ENCODE measurements at regions not wholly inside any gene's neighbourhood (a gene's known extent, or its start where the extent isn't known, plus 50 kb on each side); places are given as distances from the start of the nearest gene placed in this dataset.

DNA sequence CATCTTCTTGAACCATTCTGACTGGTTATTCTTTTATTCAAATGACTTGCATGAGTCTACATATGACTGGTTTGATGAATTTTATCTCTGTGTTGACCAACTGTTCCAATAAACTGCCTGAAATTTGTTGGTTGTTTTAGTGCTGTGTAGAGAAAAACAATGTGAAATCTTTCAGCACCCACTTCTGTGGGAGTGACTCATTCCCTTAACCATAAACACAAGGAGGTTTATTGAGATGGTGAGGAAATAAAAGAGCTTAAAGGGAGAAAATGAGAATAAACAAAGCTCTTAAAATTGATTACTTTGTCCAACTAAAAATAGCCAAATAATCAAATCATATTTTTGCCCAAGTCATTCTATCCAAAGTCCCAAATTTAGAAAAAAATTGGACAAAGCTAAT, 341.1 kb downstream of the TGFB2 start:
- no peak for TF ChIP-seq Cebpa-rat (IDR thresholded peaks at IDR 0.05)
- Histone ChIP-seq H3K9me3 (no peaks in the 10 kb centered on the region), H3K4me2 (no peak overlapping the region), H3K4me3 (no peak overlapping the region), H3K27ac (no peak overlapping the region), H3K27me3 (no peaks in the 10 kb centered on the region), H3K9ac (no peak overlapping the region), H3K36me3 (no peaks in the 10 kb centered on the region), H3K4me1 (no peaks in the 10 kb centered on the region), H4K20me1 (no peaks in the 10 kb centered on the region)

DNA sequence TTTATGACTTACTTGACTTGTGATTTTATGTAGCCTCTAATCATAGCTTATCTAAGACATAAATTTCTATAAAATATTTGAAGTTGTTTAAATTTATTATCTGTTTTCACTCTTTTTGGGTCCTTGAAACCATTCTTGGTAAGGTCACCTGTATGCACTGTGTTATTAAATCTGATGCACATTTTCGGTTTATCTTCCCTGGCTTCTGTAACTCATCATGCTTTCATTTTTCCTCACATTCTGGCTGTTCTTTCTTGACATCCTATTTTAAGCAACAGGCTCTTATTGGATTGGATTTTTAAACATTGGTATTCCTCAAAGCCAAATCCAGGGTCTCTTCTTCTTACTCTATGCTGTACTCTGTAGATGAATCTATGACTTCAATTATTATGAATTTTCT, 341.6 kb downstream of the TGFB2 start:
- Histone ChIP-seq H3K36me3 (no peaks in the 10 kb centered on the region), H3K27ac (no peak overlapping the region), H3K9me3 (no peaks in the 10 kb centered on the region), H3K9ac (no peak overlapping the region), H3K4me1 (no peaks in the 10 kb centered on the region), H3K4me2 (no peak overlapping the region), H4K20me1 (no peaks in the 10 kb centered on the region), H3K4me3 (no peak overlapping the region), H3K27me3 (no peaks in the 10 kb centered on the region)
- TF ChIP-seq Cebpa-rat (IDR thresholded peaks at IDR 0.05) = no peak

DNA sequence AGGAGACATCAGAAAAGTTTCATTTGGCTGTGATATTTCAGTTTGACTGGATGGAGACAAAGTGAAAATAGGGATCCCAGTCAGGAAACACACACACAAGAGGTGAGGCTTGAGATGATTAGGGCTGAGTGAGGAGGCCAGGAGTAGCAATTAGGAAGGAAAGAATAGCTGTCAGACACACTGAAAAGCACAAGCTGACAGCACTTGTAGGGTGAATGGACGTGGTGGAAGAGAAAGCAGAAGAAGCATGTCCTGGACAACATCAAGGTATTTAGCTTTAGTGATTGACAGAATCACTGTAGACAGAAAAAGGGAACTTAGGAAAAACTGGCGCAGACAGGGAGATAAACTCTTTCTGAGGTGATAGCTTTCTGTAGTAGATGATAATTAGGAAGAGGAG, 347.7 kb downstream of the TGFB2 start:
- Histone ChIP-seq H3K4me3 (no peak overlapping the region), H3K9ac (no peak overlapping the region), H4K20me1 (no peaks in the 10 kb centered on the region), H3K36me3 (no peaks in the 10 kb centered on the region), H3K9me3 (no peaks in the 10 kb centered on the region), H3K27me3 (no peaks in the 10 kb centered on the region), H3K4me2 (no peak overlapping the region), H3K4me1 (peaks cover 7% of the 10 kb centered on the region; the same call in 1 of the 2 replicates), H3K27ac (no peak overlapping the region)
- TF ChIP-seq Cebpa-rat (IDR thresholded peaks at IDR 0.05) = no peak

DNA sequence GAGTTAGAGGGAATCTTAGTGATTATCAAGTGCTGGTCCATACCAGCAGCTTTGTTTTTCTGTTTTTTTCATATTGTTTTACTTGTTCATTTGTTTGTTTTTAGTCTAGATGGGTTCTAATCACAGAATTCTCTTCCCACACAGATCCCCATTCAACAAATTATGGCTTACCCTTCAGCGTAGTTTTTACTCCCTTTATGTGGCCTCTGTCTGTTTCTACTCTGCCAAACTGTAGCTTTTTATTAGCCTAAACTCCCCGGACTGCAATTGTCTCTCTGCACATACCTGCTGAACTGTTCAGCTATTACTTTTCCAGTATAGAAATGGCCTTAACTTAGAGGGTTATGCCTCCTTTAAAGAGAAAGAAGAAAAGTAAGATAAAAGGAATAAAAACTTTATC, 348.5 kb downstream of the TGFB2 start:
- Histone ChIP-seq H3K27me3 (no peaks in the 10 kb centered on the region), H3K9ac (no peak overlapping the region), H3K4me3 (no peak overlapping the region), H3K4me2 (no peak overlapping the region), H3K27ac (no peak overlapping the region), H4K20me1 (no peaks in the 10 kb centered on the region), H3K4me1 (peaks cover 7% of the 10 kb centered on the region; the same call in 1 of the 2 replicates), H3K36me3 (no peaks in the 10 kb centered on the region), H3K9me3 (no peaks in the 10 kb centered on the region)
- no peak for TF ChIP-seq Cebpa-rat (IDR thresholded peaks at IDR 0.05)

DNA sequence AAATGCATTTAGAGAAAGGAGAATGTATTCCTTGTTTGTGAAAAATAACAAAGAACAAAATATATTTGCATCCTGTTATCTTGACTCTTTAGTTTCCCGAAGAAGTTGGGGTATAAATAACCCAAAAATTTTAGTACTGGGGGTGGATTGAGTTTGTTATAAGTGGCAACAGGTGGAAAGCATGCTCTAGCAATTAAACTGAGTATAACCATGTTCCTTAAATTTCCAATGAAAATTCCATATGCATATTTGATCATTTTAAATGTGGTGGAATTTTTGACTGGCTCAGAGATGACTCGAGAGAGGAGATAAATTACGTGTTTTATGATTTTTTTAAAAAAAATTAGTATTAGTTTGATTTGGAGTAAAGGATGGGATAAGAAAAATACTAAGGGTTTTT, 348.9 kb downstream of the TGFB2 start:
- no peak overlapping the region for H3K4me2 ChIP-seq
- H3K9ac ChIP-seq = no peak overlapping the region
- no peak overlapping the region for H3K27ac ChIP-seq
- no peak for TF ChIP-seq Cebpa-rat (IDR thresholded peaks at IDR 0.05)
- no peaks in the 10 kb centered on the region for H3K9me3 ChIP-seq
- no peaks in the 10 kb centered on the region for H3K27me3 ChIP-seq
- peaks cover 7% of the 10 kb centered on the region; the same call in 1 of the 2 replicates for H3K4me1 ChIP-seq
- H3K4me3 ChIP-seq = no peak overlapping the region
- H3K36me3 ChIP-seq = no peaks in the 10 kb centered on the region
- no peaks in the 10 kb centered on the region for H4K20me1 ChIP-seq

DNA sequence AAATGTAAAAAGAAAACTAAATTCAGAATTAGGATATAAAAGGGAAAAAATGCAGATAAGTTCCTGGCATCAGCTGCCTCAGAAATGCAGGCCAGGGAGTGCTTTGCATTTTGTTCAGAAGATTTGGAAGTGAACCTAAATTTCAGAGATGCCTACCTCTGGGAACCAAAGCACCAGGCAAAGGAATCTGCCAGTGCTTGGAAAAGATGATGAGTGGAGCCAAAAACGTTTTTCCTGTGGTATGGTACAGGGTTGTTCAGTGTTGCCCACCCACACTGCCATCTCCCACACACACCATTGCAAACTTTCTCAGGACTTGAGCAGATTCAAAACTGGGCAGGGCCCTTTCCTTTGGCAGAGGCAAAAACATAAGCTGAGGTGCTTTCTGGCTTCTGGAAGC, 349.5 kb downstream of the TGFB2 start:
- Histone ChIP-seq H3K9me3 (no peaks in the 10 kb centered on the region), H3K4me1 (peaks cover 11% of the 10 kb centered on the region; the same call in 1 of the 2 replicates), H3K4me3 (no peak overlapping the region), H4K20me1 (no peaks in the 10 kb centered on the region), H3K4me2 (no peak overlapping the region), H3K9ac (no peak overlapping the region), H3K27me3 (no peaks in the 10 kb centered on the region), H3K27ac (no peak overlapping the region), H3K36me3 (no peaks in the 10 kb centered on the region)
- no peak for TF ChIP-seq Cebpa-rat (IDR thresholded peaks at IDR 0.05)

DNA sequence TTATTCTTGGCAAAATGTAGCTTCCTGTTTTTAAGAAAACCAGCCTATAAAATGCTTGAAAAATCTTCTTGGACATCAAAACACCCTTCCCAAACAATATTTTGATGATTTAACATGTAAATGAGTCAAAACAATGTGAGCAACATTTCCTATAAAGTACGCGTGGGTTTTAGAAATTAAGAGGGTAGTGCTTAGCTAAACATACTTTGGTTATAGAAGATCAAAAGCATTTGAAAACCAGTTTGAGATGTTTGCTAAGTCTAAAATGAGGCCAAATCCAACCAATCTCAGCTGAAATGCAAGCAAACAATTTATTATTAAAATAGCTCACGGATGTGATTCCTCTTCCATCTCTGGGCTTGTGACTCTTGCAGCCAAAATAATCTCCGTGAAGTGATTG, 350.4 kb downstream of the TGFB2 start:
- no peak for TF ChIP-seq Cebpa-rat (IDR thresholded peaks at IDR 0.05)
- Histone ChIP-seq H3K4me2 (no peak overlapping the region), H3K27ac (no peak overlapping the region)

DNA sequence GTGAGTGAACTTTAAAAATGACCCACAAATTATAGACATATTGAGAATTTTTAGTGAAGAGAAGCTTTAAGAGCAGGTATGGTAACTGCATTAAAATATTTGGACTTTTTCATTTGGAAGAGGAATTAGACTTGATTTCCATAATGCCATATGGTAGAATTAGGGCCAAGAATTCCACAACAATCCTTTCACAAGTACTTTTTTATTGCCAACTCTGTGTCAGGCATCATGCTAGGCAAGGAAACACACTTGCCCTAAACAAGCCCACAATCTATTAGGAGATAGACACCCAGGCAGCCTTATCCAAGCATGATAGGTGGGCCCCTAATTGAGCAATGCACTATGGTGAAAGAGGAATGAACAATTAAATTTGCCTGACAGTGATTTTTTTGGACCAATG, 353.0 kb downstream of the TGFB2 start:
- Histone ChIP-seq H3K4me1 (peaks cover 15% of the 10 kb centered on the region; the same call in 1 of the 2 replicates), H3K4me2 (no peak overlapping the region), H3K9me3 (no peaks in the 10 kb centered on the region), H3K27ac (no peak overlapping the region), H4K20me1 (no peaks in the 10 kb centered on the region), H3K9ac (no peak overlapping the region), H3K4me3 (no peak overlapping the region), H3K36me3 (no peaks in the 10 kb centered on the region), H3K27me3 (no peaks in the 10 kb centered on the region)
- no peak for TF ChIP-seq Cebpa-rat (IDR thresholded peaks at IDR 0.05)

More for the DNA sequence above, 350.4 kb downstream of the TGFB2 start:
- no peak overlapping the region for H3K9ac ChIP-seq
- H3K27me3 ChIP-seq = no peaks in the 10 kb centered on the region
- H3K4me1 ChIP-seq = peaks cover 15% of the 10 kb centered on the region; the same call in 1 of the 2 replicates
- no peaks in the 10 kb centered on the region for H3K36me3 ChIP-seq
- no peaks in the 10 kb centered on the region for H3K9me3 ChIP-seq
- no peak overlapping the region for H3K4me3 ChIP-seq
- H4K20me1 ChIP-seq = no peaks in the 10 kb centered on the region

DNA sequence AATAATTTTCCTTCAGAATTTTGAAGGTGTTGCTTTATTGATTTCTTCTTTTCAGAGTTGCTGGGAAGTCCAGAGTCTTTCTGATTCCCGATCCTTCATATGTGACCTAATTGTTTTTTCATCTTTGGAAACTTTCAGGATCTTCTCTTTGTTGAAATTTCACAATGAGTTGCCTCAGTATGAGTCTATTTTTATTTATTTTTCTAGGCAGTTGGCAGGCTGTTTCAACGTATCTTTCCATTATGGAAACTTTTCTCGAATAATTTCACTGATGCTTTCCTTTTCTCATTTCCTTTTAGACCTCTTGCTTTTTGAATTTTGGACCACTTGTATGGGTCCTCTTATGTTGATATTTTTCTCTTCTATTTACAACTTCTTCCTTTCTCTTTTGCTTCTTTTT, 354.3 kb downstream of the TGFB2 start:
- no peak for TF ChIP-seq Cebpa-rat (IDR thresholded peaks at IDR 0.05)
- no peak overlapping the region for H3K4me3 ChIP-seq
- no peaks in the 10 kb centered on the region for H3K9me3 ChIP-seq
- H4K20me1 ChIP-seq = no peaks in the 10 kb centered on the region
- no peaks in the 10 kb centered on the region for H3K36me3 ChIP-seq
- H3K4me2 ChIP-seq = no peak overlapping the region
- no peaks in the 10 kb centered on the region for H3K27me3 ChIP-seq
- H3K9ac ChIP-seq = no peak overlapping the region
- H3K27ac ChIP-seq = no peak overlapping the region
- peaks cover 15% of the 10 kb centered on the region; the same call in 1 of the 2 replicates for H3K4me1 ChIP-seq

DNA sequence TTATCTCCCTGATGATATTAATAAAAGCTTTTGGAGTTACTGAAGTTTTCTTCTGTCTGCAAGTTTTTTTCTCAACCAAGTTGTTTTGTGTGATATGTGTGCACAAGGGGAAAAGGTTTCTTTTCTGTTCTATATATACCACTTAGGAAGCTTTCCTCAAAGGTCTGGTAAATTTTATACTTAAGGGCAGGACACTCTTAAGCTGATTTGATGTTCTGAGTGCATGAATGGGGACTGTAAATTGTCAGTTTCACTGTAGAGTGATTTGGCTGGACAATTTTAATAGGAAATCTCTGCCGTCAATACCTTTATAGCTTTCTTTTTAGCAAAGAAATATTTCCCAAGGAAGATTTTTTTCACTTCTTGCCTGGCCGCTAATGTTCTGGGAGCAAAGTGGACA, 354.7 kb downstream of the TGFB2 start:
- no peak overlapping the region for H3K27ac ChIP-seq
- H3K9me3 ChIP-seq = no peaks in the 10 kb centered on the region
- no peaks in the 10 kb centered on the region for H4K20me1 ChIP-seq
- no peak for TF ChIP-seq Cebpa-rat (IDR thresholded peaks at IDR 0.05)
- H3K27me3 ChIP-seq = no peaks in the 10 kb centered on the region
- no peak overlapping the region for H3K4me2 ChIP-seq
- H3K36me3 ChIP-seq = no peaks in the 10 kb centered on the region
- no peak overlapping the region for H3K4me3 ChIP-seq
- no peak overlapping the region for H3K9ac ChIP-seq
- peaks cover 15% of the 10 kb centered on the region; the same call in 1 of the 2 replicates for H3K4me1 ChIP-seq

DNA sequence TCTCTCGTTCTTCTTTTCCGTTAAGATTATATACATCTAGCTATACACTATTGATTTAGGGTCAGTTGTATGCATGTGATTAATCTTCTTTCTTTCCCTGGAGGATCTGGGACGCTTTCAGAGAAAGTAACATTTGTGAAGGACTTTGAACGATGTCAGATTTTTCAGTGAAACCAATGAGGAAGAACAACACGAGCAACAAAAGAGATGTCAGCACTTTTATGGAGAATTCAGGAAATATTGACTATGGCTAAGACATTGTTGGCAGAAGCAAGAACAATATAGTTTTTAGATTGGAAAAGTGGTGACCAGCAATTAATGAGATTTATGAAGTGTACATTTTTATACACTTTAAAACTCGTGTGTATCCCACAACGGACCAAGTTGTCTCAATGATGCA, 355.5 kb downstream of the TGFB2 start:
- no peak overlapping the region for H3K27ac ChIP-seq
- no peak overlapping the region for H3K9ac ChIP-seq
- no peak for TF ChIP-seq Cebpa-rat (IDR thresholded peaks at IDR 0.05)
- H3K27me3 ChIP-seq = no peaks in the 10 kb centered on the region
- H3K4me2 ChIP-seq = no peak overlapping the region
- 0 out of 2 replicates have a peak, but pooled peaks cover 8% of the 10 kb centered on the region for H3K4me1 ChIP-seq
- H4K20me1 ChIP-seq = no peaks in the 10 kb centered on the region
- no peaks in the 10 kb centered on the region for H3K36me3 ChIP-seq
- no peak overlapping the region for H3K4me3 ChIP-seq
- H3K9me3 ChIP-seq = no peaks in the 10 kb centered on the region
